CD1c-positive myeloid dendritic cell (primary cell): ENCODE measurements at regions not wholly inside any gene's neighbourhood (a gene's known extent, or its start where the extent isn't known, plus 50 kb on each side); places are given as distances from the start of the nearest gene placed in this dataset.
"Not testable (repeated sequence)": the region's sequence is repeated elsewhere in the genome, so short reads cannot be mapped to it uniquely, and the experiment has no call there.

ENCODE experiments used
- DNase-seq: peaks from one replicate; pipeline ENCODE4 v3.0.0-alpha.2; 2016; ENCODE audit errors: extremely low spot score

GRCh38 chr17:13150738-13151137 is 132.9 kb upstream of the ELAC2 start:
- DNase-seq = not testable (repeated sequence)

GRCh38 chr17:13143001-13143400 is 125.2 kb upstream of the ELAC2 start:
- DNase-seq = no peak

GRCh38 chr17:13140750-13141149 is 122.9 kb upstream of the ELAC2 start:
- DNase-seq = no peak

DNA sequence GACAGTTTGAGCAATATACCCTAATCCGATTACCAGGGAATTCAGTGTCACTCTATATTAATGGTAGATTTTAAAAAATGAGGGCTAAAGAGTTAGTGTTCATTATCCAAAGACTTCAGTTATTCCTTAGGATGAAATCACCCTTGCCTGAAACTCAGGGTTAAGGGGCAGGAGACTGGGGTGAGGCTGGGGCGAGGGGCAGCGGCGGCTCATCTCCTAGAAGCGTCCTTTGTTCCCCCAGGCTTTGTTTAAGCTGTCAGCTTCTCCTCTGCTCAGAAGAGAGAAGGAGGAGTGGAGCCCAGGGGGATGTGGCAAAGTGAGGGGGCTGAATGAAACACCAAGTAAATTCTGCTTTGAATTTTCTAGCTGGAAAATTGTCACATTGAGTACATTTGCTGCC is 117.7 kb upstream of the ELAC2 start:
- DNase-seq = no peak

DNA sequence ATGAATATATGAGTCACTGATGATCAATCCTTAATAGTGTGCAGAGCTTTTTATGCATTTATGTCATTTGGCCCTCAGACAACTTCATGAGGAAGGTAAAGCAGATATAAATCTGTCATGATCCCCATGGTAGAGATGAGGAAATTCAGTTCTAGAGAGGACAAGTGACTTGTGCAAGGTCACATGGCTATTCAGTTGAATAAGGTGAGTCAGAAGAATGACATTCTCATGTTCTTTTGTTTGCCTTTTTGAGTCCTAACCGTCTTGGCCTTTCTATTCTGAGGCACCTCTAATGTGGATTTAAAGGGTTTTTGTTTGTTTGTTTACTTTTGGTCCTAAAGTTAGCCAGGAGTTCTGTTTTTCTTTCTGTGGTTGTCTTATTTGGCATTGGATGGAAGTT is 116.2 kb upstream of the ELAC2 start:
- no peak for DNase-seq

DNA sequence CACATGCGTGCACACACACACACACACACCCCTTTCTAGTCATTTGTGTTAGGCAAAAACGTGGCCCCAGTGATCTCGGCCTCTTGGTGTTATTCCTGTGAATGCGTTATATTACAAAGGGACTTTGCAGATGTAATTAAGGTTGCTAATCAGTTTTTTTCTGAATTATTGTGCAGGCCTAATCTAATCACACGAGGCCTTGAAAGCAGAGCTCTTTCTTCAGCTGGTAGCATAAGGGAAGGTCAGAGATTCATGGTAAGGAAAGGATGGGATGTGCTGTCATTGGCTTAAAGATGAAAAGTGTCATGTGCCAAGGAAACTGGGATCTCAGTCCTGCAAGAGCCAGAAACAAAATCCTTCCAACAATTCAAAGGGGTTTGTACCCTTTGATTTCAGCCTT is 113.4 kb upstream of the ELAC2 start:
- no peak for DNase-seq

DNA sequence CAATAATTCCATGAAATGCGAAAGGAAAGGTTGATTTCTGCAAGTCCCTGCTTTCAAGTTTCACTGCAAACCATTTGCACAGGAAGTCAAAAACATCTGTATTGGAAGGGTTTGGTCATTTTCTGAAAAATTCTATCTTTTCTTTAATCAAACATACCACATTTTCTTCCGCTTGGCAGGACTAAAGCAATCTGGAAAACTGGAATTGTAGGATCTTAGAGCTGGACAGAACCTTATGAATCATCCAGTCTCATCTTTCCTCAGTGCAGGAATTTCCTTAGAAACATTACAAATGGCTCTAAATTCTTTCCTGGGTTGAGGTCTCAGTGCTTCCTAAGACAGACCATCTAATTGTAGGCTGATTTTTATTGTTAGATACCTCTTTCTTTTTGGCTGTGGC is 111.5 kb upstream of the ELAC2 start:
- no peak for DNase-seq

DNA sequence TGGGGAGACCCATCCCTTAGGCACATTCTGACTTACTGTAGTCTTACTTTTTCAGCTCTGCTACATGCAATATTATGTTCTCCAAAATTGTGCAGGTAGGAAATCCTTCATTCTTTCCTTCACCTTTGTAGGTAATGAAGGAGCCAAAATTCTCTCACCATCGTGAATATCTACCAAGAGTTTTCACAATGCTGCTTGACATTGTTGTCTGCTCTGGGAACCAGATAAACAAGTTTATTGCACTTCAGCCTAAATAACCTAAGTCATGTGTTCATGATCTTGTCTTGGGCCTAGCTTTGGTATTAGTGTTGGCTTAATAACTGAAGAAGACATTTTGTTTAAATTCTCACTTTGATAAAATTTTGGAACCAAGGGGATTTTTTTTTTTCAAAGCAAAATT is 110.8 kb upstream of the ELAC2 start:
- no peak for DNase-seq

DNA sequence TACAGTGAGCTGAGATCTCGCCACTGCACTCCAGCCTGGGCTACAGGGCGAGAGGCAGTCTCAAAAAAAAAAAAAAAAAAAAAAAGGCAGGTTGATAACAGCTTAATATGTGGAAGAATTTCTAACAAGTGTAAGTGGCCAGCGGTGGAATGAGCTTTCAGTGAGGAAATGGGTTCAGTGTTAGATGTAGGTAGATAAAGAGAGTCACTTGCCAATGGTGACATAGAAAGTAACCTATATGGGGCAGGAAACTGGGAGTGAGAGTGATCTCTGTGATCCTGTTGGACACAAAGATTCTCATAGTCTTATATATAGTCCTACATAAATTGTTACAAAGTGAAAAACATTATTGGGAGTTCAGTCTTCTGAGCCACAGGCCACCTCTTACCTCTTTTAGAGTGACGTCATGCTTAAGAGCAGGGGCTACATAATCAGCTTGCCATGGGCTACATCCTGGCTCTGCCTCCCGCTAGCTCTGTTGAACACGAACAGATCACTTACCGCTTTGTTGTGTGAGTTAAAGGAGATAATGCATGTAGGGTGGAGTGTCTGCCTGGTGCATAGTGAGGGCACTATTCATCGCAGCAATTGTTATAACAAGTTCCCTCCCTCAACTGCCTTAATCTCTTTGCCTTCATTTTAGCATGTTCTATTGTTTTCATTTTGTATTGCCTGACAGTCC is 110.2 kb upstream of the ELAC2 start:
- no peak for DNase-seq

- no peak for DNase-seq
Measured at GRCh38 chr17:13120864-13121263, 103.0 kb upstream of the ELAC2 start.

GRCh38 chr17:13118311-13118710 is 100.5 kb upstream of the ELAC2 start:
- no peak for DNase-seq

- DNase-seq = no peak
Measured at GRCh38 chr17:13117616-13118015, 99.8 kb upstream of the ELAC2 start.

GRCh38 chr17:13114601-13115031 is 96.8 kb upstream of the ELAC2 start:
- DNase-seq = no peak

DNA sequence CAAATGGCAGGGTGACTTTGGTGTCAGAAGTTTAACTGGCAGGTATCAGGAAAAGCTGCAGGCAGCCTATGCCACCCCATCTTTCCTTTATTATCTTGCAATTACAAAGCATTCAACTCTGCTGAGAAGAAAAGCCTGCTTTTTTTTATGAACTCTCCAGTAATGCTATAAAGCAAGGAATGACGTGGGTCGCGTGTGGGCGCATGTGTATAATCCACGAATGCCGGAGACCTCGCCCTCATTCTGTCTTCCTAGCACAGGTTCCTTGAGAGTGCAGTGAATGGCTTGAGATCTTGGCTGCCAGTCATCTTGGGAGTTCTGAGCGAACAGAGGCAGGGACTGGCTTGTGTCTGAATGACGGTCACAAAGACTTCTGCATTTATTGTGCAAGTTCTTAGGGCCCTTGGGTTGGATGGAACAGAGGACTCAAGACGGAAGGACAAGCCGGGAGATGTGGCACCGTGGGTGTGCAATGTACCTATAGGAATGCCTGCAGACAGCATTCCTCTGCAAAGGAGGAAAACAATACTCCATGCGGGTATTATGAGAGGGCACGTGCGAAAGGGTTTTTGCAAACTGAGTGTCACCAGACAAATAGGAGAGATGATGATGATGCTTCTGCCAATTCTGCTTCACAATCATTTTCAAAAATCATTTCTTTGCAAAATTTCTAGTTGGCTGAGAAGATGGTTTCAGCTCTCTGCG is 96.1 kb upstream of the ELAC2 start:
- DNase-seq = no peak

- no peak for DNase-seq
Measured at GRCh38 chr17:13107676-13108235, 89.9 kb upstream of the ELAC2 start.

- DNase-seq = no peak
Measured at GRCh38 chr17:13106171-13106570, 88.3 kb upstream of the ELAC2 start.

DNA sequence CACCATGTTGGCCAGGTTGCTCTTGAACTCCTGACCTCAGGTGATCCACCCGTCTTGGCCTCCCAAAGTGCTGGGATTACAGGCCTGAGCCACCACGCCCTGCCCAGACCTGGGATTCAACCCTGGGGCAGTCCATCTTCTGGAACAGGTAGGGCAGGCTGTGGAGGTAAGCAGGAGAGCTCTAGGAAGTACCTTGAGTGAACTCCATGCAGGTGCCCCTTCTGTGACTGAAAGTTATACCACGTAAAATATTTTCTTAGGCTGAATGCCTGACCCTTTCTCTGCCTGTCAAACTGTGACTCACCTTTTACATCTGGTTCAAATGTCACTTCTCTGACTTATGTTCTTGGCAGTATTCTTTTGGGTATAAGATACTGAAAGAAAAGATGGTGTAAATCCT is 86.7 kb upstream of the ELAC2 start:
- no peak for DNase-seq

GRCh38 chr17:13102477-13102876 is 84.7 kb upstream of the ELAC2 start:
- DNase-seq = no peak

DNA sequence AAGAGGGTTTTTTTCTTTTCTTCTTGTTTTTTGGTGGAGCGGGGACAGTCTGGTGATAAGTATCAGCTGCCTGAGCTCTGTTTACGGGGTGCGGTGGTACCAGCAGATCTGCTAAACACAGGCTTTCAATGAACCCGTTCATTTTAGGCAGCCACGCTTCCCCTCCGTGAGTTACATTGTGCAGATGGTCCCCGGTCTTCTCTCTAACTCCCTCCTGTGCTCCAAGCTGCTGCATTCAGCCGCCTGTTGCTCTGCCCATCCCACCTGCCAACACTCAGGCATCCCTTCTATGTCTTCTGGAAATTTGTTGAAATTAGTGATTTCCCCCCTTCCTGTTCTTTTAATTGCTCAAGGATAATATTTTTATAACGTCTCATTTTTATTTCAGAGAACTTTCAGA is 82.1 kb upstream of the ELAC2 start:
- DNase-seq = no peak

- DNase-seq = no peak
Measured at GRCh38 chr17:13099089-13099735, 81.4 kb upstream of the ELAC2 start.

DNA sequence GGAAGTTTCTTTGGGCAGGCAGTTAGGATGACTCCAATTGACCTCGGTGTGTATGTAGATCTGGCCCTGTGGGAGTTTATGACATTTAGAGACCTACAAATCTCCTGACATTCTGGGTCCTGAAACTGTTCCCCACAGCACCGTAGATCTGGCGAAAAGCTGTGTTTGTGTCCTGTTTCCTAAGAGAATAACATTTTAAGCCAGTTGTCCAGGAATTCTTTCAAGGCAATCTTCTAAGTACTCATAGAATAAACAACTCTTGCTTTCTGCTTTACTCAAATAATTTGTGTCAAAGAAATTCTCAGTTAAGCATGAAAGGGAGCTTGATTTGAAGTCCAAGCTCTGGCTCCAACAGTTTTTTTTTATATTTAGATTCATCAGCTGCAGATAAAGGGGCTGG is 78.5 kb upstream of the ELAC2 start:
- DNase-seq = no peak

DNA sequence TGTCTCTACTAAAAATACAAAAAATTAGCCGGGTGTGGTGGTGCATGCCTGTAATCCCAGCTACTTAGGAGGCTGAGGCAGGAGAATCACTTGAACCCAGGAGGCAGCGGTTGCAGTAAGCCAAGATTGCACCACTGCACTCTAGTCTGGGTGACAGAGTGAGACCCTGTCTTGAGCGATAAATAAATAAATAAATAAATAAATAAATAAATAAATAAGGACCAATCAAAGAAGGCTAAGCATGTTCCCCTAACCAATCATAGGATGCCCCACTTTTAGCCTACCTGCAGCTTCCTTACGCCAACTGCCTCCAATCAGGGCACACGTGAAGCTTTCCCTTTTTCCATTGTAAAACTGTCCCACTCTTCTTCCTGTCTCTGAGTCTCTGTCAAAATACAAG is 74.2 kb upstream of the ELAC2 start:
- DNase-seq = not testable (repeated sequence)

- no peak for DNase-seq
Measured at GRCh38 chr17:13088666-13089065, 70.8 kb upstream of the ELAC2 start.
